ENCODE measurements at regions not wholly inside any gene's neighbourhood (a gene's known extent, or its start where the extent isn't known, plus 50 kb on each side); places are given as distances from the start of the nearest gene placed in this dataset.

GRCh38 chr3:67739851-67740250 lies 85.4 kb upstream of the SUCLG2 start:
- no peak for TF ChIP-seq CTCF (IDR thresholded peaks at IDR 0.05; ENCODE audit: insufficient read depth, low read length, severe bottlenecking)
- Histone ChIP-seq H3K27me3 (ENCODE audit: control insufficient read depth, insufficient read depth, low read length) (no peaks in the 10 kb centered on the region), H3K36me3 (ENCODE audit: control insufficient read depth, insufficient read depth, low read length) (no peaks in the 10 kb centered on the region), H3K4me3 (ENCODE audit: low read depth, low read length) (no peak overlapping the region)
- DNase-seq (ENCODE audit: low read depth) (no peak), FAIRE-seq (no peak)

GRCh38 chr3:67737906-67738865 lies 83.8 kb upstream of the SUCLG2 start:
- TF ChIP-seq CTCF (IDR thresholded peaks at IDR 0.05; ENCODE audit: insufficient read depth, low read length, severe bottlenecking): no peak
- Histone ChIP-seq H3K4me3 (ENCODE audit: low read depth, low read length) (no peak overlapping the region), H3K36me3 (ENCODE audit: control insufficient read depth, insufficient read depth, low read length) (no peaks in the 10 kb centered on the region), H3K27me3 (ENCODE audit: control insufficient read depth, insufficient read depth, low read length) (no peaks in the 10 kb centered on the region)
- DNase-seq (ENCODE audit: low read depth) (no peak), FAIRE-seq (no peak)

- Histone ChIP-seq H3K27me3 (ENCODE audit: control insufficient read depth, insufficient read depth, low read length) (no peaks in the 10 kb centered on the region), H3K4me3 (ENCODE audit: low read depth, low read length) (no peak overlapping the region), H3K36me3 (ENCODE audit: control insufficient read depth, insufficient read depth, low read length) (no peaks in the 10 kb centered on the region)
- DNase-seq (ENCODE audit: low read depth): no peak
- FAIRE-seq: no peak
- TF ChIP-seq CTCF (IDR thresholded peaks at IDR 0.05; ENCODE audit: insufficient read depth, low read length, severe bottlenecking): no peak
These were observed 82.7 kb upstream of the SUCLG2 start for GRCh38 chr3:67737140-67737539.

- Histone ChIP-seq H3K36me3 (ENCODE audit: control insufficient read depth, insufficient read depth, low read length) (no peaks in the 10 kb centered on the region), H3K27me3 (ENCODE audit: control insufficient read depth, insufficient read depth, low read length) (no peaks in the 10 kb centered on the region), H3K4me3 (ENCODE audit: low read depth, low read length) (no peak overlapping the region)
- no peak for TF ChIP-seq CTCF (IDR thresholded peaks at IDR 0.05; ENCODE audit: insufficient read depth, low read length, severe bottlenecking)
- no peak for FAIRE-seq
- no peak for DNase-seq (ENCODE audit: low read depth)
These were observed 79.0 kb upstream of the SUCLG2 start for GRCh38 chr3:67733269-67733950.

GRCh38 chr3:67724434-67724833 lies 70.0 kb upstream of the SUCLG2 start:
- H3K36me3 ChIP-seq (ENCODE audit: control insufficient read depth, insufficient read depth, low read length): no peaks in the 10 kb centered on the region
- no peak for TF ChIP-seq CTCF (IDR thresholded peaks at IDR 0.05; ENCODE audit: insufficient read depth, low read length, severe bottlenecking)
- H3K4me3 ChIP-seq (ENCODE audit: low read depth, low read length): no peak overlapping the region
- H3K27me3 ChIP-seq (ENCODE audit: control insufficient read depth, insufficient read depth, low read length): no peaks in the 10 kb centered on the region
- FAIRE-seq (no peak), DNase-seq (ENCODE audit: low read depth) (no peak)
